GM19463 (cell line): ENCODE measurements at regions not wholly inside any gene's neighbourhood (a gene's known extent, or its start where the extent isn't known, plus 50 kb on each side); places are given as distances from the start of the nearest gene placed in this dataset.

ENCODE experiments used
- ATAC-seq: cut with Tn5 transposase; IDR thresholded peaks from one replicate; pipeline ENCODE4 v1.9.1; 2021; ENCODE audit warnings: mild to moderate bottlenecking, moderate library complexity; ENCODE audit not compliant: unreplicated experiment

GRCh38 chr16:73147958-73148357 lies 100.0 kb upstream of the ZFHX3 start:
- no peak for ATAC-seq

- no peak for ATAC-seq
Observed at GRCh38 chr16:73145166-73145880, 97.4 kb upstream of the ZFHX3 start.

- ATAC-seq: no peak
Observed at GRCh38 chr16:73143576-73144422, 95.9 kb upstream of the ZFHX3 start.

- ATAC-seq: no peak
Observed at GRCh38 chr16:73143002-73143401, 95.1 kb upstream of the ZFHX3 start.

- no peak for ATAC-seq
Observed at GRCh38 chr16:73142053-73142854, 94.3 kb upstream of the ZFHX3 start.

GRCh38 chr16:73140929-73141328 lies 93.0 kb upstream of the ZFHX3 start:
- ATAC-seq: no peak

GRCh38 chr16:73131156-73131862 lies 83.4 kb upstream of the ZFHX3 start:
- no peak for ATAC-seq

GRCh38 chr16:73129455-73129854 lies 81.5 kb upstream of the ZFHX3 start:
- ATAC-seq: no peak

GRCh38 chr16:73126525-73126853 lies 78.6 kb upstream of the ZFHX3 start:
- no peak for ATAC-seq

- no peak for ATAC-seq
Observed at GRCh38 chr16:73125850-73126524, 78.1 kb upstream of the ZFHX3 start.

GRCh38 chr16:73124665-73125375 lies 76.9 kb upstream of the ZFHX3 start:
- no peak for ATAC-seq

- no peak for ATAC-seq
Observed at GRCh38 chr16:73124097-73124652, 76.2 kb upstream of the ZFHX3 start.

GRCh38 chr16:73122604-73123391 lies 74.9 kb upstream of the ZFHX3 start:
- ATAC-seq: no peak

GRCh38 chr16:73116576-73116975 lies 68.6 kb upstream of the ZFHX3 start:
- no peak for ATAC-seq

- ATAC-seq: no peak
Observed at GRCh38 chr16:73113336-73113735, 65.4 kb upstream of the ZFHX3 start.

GRCh38 chr16:73108195-73108963 lies 60.5 kb upstream of the ZFHX3 start:
- no peak for ATAC-seq

GRCh38 chr16:73107371-73107770 lies 59.4 kb upstream of the ZFHX3 start:
- ATAC-seq: no peak
